Esophagus squamous epithelium (tissue), 4 donors: ENCODE measurements at regions not wholly inside any gene's neighbourhood (a gene's known extent, or its start where the extent isn't known, plus 50 kb on each side); places are given as distances from the start of the nearest gene placed in this dataset.

Source experiments
- CTCF ChIP-seq, 6 experiments: fragments of 450-650 bp in 4 of 6; fragments of 200-600 bp in 2 of 6; sonication (generic) in 2 of 6; IDR thresholded peaks; one replicate each; pipeline ENCODE4 v1.5.1; 2016 to 2019; ENCODE audit warnings: antibody characterized with exemption in 6 of 6, mild to moderate bottlenecking in 4 of 6, moderate library complexity in 4 of 6
- POLR2A ChIP-seq, 4 donors: fragments of 450-650 bp; IDR thresholded peaks; one replicate each; pipeline ENCODE4 v1.6.1; 2017; ENCODE audit warnings: antibody characterized with exemption in 4 of 4, mild to moderate bottlenecking in 4 of 4, moderate library complexity in 3 of 4

- TF ChIP-seq CTCF (IDR thresholded peaks at IDR 0.05), result no peak
- no peak for TF ChIP-seq POLR2A (IDR thresholded peaks at IDR 0.05)
Measured at GRCh38 chr22:27292542-27293299, 508.8 kb downstream of the MN1 start.
